Right ventricle myocardium superior (tissue), 1 donor: ENCODE measurements at regions not wholly inside any gene's neighbourhood (a gene's known extent, or its start where the extent isn't known, plus 50 kb on each side); places are given as distances from the start of the nearest gene placed in this dataset.
"Not testable (repeated sequence)": the region's sequence is repeated elsewhere in the genome, so short reads cannot be mapped to it uniquely, and the experiment has no call there.

Experiments
- ATAC-seq: fragments of 200-7000 bp; cut with Tn5 transposase; one replicate; pipeline ENCODE4 v1.9.1; 2020; ENCODE audit warnings: mild to moderate bottlenecking; ENCODE audit not compliant: poor library complexity
- DNase-seq: peaks from one replicate; pipeline ENCODE4 v3.0.0-alpha.2; 2020
- intact Hi-C: fragments of 100-400 bp; cut with DNase I; formaldehyde crosslinking; loops from one replicate; pipeline ENCODE4 v1.11.2; 2022
- donor health status: DM: no; HTN: yes; CAD: no; lungs with severe emphysema.

DNA sequence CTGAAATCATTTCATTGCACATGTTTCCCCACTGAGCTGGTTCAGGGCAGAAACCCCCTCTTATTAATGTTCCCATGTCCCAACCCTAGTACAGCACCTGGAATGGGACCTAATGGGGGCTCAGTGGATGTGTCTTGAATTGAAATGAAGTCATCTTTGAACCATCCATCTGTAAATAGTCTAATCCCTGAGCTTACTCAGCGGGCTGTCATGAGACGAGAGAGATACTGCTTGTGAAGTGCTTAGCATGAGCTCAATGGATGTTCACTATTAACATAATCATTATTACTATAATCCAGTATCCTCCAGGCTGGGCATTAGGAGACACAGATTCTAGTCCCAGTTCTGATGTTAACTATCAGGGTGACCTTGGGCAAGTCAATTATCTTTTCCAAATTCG, 106.6 kb upstream of the LRFN2 start:
- no peak for DNase-seq
- intact Hi-C loops, result no loop called here
- ATAC-seq, result no peak

DNA sequence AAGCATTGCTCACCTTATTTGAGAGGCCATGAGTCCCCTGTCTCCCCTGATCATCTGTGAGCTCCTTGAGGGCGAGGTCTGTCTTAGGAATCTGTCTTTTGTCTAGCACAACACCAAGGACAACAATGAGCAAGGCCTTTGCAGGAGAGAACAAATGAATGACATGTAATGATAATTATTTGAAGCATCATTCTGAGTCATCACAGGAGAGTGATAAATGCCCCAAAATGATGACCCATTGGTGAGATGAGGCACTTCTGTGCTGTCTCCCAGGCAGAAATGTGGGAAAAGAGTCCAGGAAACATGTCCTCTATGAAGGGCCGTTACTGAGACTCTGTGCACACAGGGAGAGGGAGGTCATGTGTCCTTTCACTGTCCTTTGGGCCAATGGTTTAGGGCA, 105.2 kb upstream of the LRFN2 start:
- ATAC-seq (no peak), DNase-seq (no peak)
- intact Hi-C loops, result no loop called here

DNA sequence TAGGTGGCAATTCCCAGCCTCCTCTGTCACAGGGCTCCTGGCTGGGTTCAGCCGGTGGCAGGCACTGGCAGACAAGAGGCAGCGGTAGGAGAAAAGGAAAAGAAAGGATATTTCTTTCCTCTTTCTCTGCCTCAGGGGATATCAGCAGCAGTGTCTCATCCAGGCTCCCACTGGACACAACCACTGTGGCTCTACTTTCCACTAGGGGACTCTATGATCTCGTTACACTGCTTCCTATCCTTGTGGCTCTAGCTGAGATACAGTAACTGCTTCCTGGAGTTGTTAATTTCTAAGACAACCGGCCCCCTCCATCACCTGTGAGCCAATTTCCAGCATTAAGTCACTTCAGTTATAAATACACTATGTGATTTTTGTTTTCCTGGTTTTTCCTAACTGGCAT, 102.0 kb upstream of the LRFN2 start:
- DNase-seq (no peak), ATAC-seq (no peak)
- intact Hi-C loops, result no loop called here

DNA sequence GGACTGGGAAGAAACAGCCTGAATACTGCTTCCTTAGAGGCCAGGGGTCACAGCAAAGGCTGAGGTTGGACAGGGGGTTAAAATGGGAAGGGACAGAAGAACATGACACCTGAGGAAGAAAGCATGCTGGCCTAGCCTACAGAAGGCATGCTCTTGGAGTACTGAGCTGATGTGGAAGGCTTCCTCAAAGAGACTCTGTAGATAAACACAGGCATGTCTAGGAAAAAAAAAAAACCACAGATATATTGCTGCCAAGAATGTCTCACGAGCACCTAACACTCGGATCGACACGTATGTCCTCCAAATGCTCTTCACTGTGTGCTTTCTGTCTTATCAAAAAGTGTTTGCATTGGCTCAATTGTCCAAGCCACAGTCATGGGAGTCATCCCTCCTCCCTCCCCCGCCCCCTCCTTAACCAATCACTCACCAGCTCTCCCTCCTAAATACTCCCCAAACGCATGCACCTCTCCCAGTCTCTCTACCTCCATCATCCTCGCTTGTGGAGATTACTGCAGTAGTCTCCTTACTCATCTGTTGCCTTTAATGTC, 101.1 kb upstream of the LRFN2 start:
- intact Hi-C loops, result no loop called here
- no peak for DNase-seq
- peak; percentile 22 for ATAC-seq

DNA sequence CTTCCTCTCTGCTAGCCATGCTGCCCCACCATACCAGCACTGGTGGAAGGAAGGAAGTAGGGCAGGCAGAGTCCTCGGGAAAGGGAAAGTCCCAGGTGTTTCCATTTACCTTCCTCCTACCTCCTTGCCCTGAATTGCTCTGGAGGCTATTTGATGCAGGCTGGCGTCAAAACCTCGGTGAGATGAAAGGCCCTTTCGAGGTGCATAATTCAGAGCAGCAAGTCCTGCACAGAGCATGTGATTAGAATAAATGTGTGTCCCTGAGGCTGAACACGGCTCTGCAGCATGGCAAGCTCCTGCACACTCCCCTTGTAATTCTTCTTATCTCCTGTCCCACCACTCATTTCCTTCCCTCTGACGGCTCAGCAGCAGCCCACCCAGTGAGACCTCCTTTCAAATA, 98.7 kb upstream of the LRFN2 start:
- no peak for ATAC-seq
- intact Hi-C loops, result no loop called here
- no peak for DNase-seq

DNA sequence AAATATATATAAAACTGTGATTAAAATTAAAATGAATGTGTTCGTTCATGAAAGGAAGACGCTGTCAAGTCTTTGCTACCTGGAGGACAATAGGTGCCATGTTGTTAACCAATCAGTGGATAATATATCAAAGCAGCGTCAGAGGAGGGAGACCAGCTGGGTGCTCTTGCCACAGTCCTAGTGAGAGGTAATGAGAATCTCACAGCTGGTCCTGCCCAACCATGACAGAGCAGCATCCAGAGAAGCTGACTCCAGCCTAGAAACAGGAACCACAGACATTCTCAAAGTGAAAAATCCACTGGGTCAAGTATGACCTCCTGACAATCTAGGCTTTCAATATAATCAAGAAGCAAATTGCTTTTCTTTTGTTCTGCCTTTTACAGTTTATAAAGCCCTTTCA, 94.5 kb upstream of the LRFN2 start:
- intact Hi-C loops, result no loop called here
- DNase-seq (no peak), ATAC-seq (no peak)

DNA sequence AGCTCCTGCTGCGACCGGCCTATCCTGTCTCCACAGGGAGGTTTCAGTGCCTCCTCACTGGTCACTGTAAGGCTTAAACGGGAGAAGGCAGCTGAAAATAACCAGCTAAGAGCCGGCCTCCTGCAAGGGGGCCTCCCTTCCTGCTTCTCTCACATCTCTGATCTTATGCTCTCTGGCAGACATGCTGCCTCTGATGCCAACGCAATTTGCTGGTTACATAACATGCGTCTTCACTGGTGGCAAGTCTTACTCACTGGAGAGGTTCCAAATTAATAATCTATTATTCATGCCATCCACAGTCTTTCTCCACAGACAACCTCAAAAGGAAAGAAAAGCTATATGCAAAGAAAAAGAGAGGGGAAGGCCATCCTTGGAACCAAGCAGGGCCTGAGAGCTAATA, 91.8 kb upstream of the LRFN2 start:
- ATAC-seq (no peak), DNase-seq (no peak)
- intact Hi-C loops, result no loop called here

DNA sequence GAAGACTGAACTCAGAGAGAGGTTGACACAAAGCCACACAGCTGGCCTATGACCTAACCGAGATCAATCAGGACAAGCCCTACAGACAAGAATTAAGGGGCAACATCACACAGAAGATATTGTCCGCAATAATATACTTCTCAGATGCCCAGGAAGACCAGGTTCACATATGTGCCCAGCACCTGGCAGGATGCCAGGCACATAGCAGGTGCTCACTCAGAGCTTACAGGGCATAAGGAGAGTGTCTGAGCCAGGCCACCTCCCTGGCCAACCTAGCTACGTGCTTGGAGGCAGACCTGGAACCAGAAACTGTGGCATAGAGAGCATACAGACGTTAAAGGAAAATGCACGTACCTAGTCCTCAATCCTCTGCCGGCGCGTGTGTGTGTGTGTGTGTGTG, 87.0 kb upstream of the LRFN2 start:
- DNase-seq (no peak), ATAC-seq (no peak)
- intact Hi-C loops, result no loop called here

DNA sequence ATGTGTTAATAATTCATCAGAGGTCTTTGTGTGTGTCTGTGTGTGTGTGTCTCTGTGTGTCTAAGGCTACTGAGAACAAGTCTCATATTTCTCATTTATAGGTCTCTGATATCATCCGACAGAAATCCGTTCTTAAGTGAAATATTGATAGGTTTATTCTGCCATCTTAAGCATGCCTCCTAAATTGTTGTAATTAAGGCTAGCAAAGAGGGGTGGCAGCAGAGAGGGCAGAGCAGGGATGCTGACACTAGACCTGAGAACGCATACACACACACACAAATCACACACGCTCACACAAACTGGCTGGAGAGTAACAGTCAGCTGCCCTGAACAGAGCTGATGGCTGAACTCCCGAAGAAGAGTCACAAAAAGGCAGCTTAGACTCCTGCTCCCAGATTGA, 84.9 kb upstream of the LRFN2 start:
- ATAC-seq (no peak), DNase-seq (no peak)
- intact Hi-C loops, result no loop called here

DNA sequence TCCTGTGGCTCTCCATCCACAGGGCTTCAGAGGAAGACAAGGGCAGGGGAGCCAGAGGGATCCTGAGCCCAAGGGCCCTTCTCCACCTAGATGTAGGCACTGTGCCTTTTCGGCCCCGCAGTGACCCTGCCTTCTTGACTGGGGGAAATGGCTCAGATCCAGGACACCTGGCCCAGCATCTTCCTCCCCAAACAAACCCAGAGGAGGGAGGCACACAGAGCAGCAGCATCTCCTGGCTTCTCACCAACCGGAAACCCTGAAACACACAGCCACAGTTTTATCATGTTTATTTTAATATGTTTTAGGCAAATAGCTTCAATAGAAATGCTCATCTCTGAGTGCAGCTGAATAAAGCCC, 84.5 kb upstream of the LRFN2 start:
- ATAC-seq (no peak), DNase-seq (no peak)
- intact Hi-C loops, result no loop called here

DNA sequence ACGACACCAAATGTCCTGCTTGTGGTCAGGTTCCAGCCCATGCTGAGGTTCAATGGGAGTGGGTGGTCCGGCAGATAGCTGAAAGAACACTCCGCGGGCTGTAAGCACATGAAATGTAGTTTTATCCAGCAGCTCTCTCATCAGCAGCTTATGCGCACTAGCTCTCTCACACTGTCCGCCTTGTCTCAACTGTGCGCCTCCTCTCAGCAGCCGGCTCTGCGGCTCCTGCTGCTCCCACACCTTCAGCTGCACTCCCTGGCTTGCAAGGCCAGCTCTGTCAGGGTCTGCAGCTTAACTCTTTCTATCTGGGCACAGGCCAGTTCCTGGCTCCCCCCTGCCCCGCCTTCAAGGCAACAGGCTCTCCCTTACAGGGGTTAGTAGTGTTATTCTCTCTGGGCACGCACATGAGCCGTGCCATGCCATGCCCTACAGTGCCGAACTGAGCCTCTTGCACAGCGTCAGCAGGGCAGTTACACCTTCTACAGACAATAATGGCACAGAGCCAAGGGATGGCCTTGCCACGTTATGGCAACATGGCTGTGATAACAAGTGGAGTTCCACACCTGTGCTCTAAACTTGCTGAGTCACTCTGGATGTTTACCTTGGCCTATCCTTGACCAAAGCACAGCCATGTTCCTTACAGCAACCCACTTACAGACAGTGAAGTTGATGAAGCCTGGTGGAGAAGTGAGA, 84.0 kb upstream of the LRFN2 start:
- ATAC-seq, result no peak
- DNase-seq, result no peak
- intact Hi-C loops, result no loop called here

DNA sequence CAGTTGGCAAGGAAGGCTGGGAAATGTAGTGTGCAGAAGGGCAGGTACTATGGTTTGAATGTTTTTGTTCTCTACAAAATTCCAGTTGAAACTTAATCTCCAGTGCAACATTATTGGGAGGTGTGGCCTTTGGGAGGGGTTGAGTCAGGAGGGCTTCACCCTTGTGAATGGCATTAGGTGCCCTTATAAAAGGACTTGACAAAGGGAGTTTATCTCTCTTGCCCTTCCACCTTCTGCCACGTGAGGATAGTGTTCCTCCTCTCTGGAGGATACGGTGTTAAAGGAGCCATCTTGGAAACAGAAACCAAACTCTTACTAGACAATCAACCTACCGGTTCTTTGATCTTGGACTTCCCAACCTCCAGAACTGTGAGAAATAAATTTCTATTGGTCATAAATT, 82.2 kb upstream of the LRFN2 start:
- no peak for DNase-seq
- no peak for ATAC-seq
- intact Hi-C loops, result no loop called here

DNA sequence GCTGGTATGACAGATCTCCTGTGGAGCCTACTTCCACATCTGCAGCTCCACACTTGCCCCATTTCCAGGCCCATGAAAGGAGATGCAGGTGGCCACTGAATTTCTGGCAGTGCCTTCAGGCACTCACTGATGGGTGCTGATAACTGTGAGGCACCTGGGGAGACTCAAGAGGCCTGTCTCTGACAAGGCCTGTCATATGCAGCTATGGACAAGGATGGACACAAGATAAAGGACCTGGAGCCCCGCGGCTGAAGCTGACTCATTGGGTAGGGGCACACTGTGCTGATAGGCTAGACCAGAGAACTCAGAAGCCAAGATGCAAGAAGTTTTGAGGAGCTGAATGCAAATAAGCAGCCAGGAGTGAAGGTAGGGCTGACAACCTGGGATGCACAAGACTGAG, 81.0 kb upstream of the LRFN2 start:
- intact Hi-C loops, result no loop called here
- no peak for ATAC-seq
- no peak for DNase-seq

DNA sequence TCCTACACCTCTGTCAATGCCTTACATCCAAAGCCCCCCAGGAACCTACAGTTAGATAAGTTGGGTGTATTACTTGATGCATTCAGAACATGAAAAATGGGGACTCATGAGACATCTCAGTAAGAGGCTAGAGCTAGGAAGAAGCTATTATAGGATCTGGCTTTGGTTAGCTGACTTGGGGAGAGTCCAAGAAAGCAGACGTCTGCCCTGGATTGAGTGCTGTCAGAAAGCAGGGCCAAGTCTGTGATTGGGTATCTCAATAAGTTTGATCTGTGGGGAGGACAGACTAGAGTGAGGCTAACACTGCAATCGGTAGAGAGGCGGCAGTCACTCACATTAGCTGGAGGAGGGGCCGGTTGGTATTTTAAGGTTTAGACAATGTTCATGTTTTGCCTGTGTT, 79.4 kb upstream of the LRFN2 start:
- intact Hi-C loops, result no loop called here
- no peak for ATAC-seq
- no peak for DNase-seq

DNA sequence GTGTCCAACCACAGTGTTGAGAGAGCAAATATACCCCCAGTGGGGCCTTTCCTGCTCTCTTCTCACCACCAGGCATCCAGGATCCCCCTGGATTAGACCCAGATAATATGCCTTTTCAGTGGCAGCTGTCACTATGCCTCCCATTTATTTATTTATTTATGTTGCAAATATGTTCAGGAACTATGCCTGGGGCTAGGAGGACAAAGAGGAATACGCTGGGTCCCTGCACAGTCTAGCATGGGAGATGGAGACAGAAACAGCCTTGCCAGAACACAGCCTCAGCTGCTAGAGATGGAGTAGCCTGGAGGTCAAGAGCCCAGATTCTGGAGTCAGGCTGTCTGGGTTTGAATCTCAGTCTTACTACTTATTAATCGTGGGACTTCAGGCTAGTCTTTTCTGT, 74.6 kb upstream of the LRFN2 start:
- intact Hi-C loops, result no loop called here
- ATAC-seq (no peak), DNase-seq (no peak)

DNA sequence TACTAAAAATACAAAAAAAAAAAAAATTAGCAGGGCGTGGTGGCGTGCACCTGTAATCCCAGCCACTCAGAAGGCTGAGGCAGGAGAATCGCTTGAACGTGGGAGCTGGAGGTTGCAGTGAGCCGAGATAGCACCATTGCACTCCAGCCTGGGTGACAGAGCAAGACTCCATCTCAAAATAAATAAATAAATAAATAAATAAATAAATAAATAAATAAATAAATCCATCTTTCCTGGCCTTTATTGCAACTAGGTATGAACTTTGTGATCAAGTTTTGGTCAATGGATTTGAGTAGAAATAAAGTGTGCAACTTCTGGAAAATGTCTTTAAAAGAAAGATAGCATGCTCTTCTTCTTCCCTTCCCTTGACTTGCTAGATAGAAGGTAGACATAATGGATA, 69.6 kb upstream of the LRFN2 start:
- intact Hi-C loops, DNase-seq, ATAC-seq: not testable (repeated sequence)

DNA sequence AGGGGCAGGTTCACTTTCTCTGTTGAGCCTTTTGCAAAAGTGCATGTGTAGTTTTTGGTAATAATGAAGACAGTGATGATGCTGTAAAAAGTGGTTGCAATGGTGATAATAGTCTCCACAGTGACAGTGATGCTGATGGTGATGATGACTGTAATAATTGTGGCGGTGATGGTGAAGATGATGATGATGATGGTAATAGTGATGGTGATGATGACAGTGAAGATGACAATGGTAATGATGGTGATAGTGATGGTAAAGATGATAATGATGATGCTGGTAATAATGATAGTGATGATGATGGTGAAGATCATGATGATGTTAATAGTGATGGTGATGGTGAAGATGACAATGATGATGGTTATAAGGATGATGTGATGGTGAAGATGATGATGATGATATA, 67.7 kb upstream of the LRFN2 start:
- DNase-seq (no peak), ATAC-seq (no peak)
- intact Hi-C loops, result no loop called here

DNA sequence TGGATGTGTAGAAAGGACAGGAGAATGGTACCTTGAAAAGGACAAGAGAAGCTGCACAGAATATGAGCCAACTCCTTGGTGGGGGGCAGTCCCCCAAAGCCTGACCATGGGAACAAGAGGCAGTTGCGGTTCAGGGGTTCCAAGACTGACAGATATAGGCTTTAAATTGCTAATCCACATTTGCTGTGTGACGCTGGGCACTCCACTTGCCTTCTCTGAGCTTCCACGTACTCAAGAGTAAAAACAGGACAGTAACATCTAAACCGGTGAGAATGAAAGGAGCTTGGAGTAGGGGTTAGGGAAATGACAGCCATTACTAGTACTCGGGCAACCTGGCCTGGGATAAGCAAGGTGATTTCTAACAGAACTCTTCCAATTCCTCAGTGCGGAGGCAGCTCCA, 57.9 kb upstream of the LRFN2 start:
- intact Hi-C loops, result no loop called here
- no peak for DNase-seq
- ATAC-seq, result no peak

DNA sequence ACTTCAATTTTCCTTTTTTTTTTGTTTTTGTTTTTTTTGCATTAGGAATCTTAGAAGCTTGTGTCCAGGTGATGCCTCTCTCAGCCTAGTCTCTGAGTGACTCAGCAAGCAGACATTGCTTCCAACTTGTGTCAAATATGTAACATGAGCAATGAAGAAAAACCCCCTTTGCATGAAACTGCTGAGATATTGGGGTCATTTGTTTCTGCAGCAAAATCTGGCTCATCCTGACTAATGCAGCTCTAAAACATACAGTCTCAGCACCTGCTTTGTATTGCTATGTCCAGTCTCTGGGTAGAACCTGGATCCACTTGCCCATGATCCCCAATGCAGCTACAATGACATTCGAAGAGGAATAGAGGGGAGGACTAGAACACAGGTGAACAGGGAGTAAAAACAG, 55.7 kb upstream of the LRFN2 start:
- intact Hi-C loops, result no loop called here
- ATAC-seq (no peak), DNase-seq (no peak)

DNA sequence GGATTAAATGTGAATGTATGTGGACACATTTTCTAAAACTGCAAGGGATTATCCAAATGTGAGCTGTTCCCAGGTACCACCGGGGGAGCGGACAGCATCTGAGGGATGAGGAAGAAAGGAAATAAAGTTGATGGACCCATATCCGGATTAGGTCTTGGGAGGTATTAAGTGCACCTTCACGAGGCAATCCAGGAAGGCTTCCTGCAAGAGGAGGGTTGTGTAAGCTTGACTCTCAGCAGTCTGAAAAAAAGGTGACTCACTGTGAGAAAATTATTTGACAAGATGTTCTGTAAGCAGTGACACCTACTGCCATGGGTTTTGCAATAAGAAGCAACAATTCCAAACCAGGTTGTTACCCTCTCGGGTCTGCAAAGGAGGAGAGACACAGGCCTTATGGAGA, 55.0 kb upstream of the LRFN2 start:
- no peak for ATAC-seq
- DNase-seq, result no peak
- intact Hi-C loops, result no loop called here

DNA sequence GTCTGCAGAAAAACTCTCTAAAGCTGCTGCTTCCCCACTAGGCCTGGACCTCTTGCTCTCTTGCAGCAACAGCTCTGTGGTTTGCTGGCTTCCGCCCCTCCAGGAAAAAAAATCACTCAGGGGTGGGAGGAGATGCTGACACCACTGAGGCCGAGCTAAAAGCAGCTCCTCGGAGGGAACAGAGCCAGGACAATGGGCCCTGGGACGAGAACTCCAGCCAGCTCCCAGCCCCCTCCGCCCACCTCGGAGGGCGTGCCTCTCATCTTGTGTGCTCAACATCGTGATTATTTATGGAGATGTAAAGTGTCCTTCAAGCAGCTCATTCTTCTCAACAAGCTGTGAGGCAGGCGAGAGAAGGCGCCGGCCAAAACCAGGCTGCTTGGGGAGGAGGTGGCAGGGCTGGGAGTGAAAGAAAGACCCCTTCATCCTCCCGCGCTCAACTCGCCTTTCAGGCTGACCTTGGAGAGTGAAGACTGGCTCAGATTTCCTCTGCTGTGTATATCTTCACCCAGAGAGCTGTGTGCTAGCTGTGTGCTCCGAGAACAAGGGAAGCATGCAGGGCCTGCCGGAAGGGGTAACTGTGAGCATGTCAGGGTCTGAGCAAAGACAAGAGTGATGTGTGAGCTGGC, 53.5 kb upstream of the LRFN2 start:
- intact Hi-C loops, result no loop called here
- DNase-seq (no peak), ATAC-seq (no peak)
